Endothelial cell (in vitro differentiated cells): ENCODE measurements at regions not wholly inside any gene's neighbourhood (a gene's known extent, or its start where the extent isn't known, plus 50 kb on each side); places are given as distances from the start of the nearest gene placed in this dataset.
A peak's percentile ranks its signal among the peaks of the same experiment; 100 is the strongest.

Source experiments
- DNase-seq: peaks from one replicate; pipeline ENCODE4 v3.0.0; 2021; ENCODE audit warnings: low spot score
- H3K27ac Mint-ChIP-seq: one replicate; pipeline ENCODE4 v1.8.0; 2021; ENCODE audit warnings: mixed read lengths, inconsistent platforms; ENCODE audit not compliant: unreplicated experiment
- H3K27me3 Mint-ChIP-seq: one replicate; pipeline ENCODE4 v1.8.0; 2021; ENCODE audit warnings: mild to moderate bottlenecking, moderate library complexity, mixed read lengths, inconsistent platforms; ENCODE audit not compliant: unreplicated experiment
- H3K36me3 Mint-ChIP-seq: one replicate; pipeline ENCODE4 v1.8.0; 2021; ENCODE audit warnings: mild to moderate bottlenecking, low read depth, mixed read lengths, inconsistent platforms; ENCODE audit not compliant: unreplicated experiment
- H3K4me1 Mint-ChIP-seq: one replicate; pipeline ENCODE4 v1.8.0; 2021; ENCODE audit warnings: mild to moderate bottlenecking, mixed read lengths, inconsistent platforms; ENCODE audit not compliant: unreplicated experiment
- H3K4me3 Mint-ChIP-seq: one replicate; pipeline ENCODE4 v1.8.0; 2021; ENCODE audit warnings: mild to moderate bottlenecking, mixed read lengths, inconsistent platforms; ENCODE audit not compliant: unreplicated experiment
- H3K9me3 Mint-ChIP-seq: one replicate; pipeline ENCODE4 v1.8.0; 2021; ENCODE audit warnings: mixed read lengths, inconsistent platforms; ENCODE audit not compliant: unreplicated experiment
- CTCF ChIP-seq: fragments of 200-600 bp; sonication (generic); IDR thresholded peaks from one replicate; pipeline ENCODE4 v1.5.0; 2021; ENCODE audit warnings: antibody characterized with exemption; ENCODE audit not compliant: unreplicated experiment

GRCh38 chr4:83771113-83771705, 235.3 kb downstream of the GPAT3 start:
- H3K4me3 Mint-ChIP-seq, result no peak overlapping the region
- no peaks in the 10 kb centered on the region for H3K36me3 Mint-ChIP-seq
- no peaks in the 10 kb centered on the region for H3K9me3 Mint-ChIP-seq
- no peak overlapping the region for H3K27ac Mint-ChIP-seq
- peak; percentile 62 for DNase-seq
- H3K27me3 Mint-ChIP-seq, result peaks cover 2% of the 10 kb centered on the region
- TF ChIP-seq CTCF, result peak; percentile 40
- H3K4me1 Mint-ChIP-seq, result peaks cover 15% of the 10 kb centered on the region

- DNase-seq, result no peak
- Mint-ChIP-seq H3K27me3 (peaks cover 2% of the 10 kb centered on the region), H3K27ac (no peak overlapping the region), H3K4me1 (peaks cover 8% of the 10 kb centered on the region), H3K9me3 (no peaks in the 10 kb centered on the region), H3K4me3 (no peak overlapping the region), H3K36me3 (no peaks in the 10 kb centered on the region)
- TF ChIP-seq CTCF, result no peak
Observed at GRCh38 chr4:83768146-83768545, 232.2 kb downstream of the GPAT3 start.

- H3K4me3 Mint-ChIP-seq, result no peak overlapping the region
- H3K36me3 Mint-ChIP-seq, result no peaks in the 10 kb centered on the region
- TF ChIP-seq CTCF, result no peak
- peaks cover 8% of the 10 kb centered on the region for H3K4me1 Mint-ChIP-seq
- no peak overlapping the region for H3K27ac Mint-ChIP-seq
- no peaks in the 10 kb centered on the region for H3K9me3 Mint-ChIP-seq
- peaks cover 2% of the 10 kb centered on the region for H3K27me3 Mint-ChIP-seq
- no peak for DNase-seq
Observed at GRCh38 chr4:83767067-83767466, 231.2 kb downstream of the GPAT3 start.

GRCh38 chr4:83759611-83760010, 223.7 kb downstream of the GPAT3 start:
- Mint-ChIP-seq H3K4me1 (no peaks in the 10 kb centered on the region), H3K27me3 (no peaks in the 10 kb centered on the region), H3K9me3 (no peaks in the 10 kb centered on the region), H3K36me3 (no peaks in the 10 kb centered on the region), H3K4me3 (no peak overlapping the region), H3K27ac (no peak overlapping the region)
- TF ChIP-seq CTCF, result no peak
- DNase-seq, result no peak

DNA sequence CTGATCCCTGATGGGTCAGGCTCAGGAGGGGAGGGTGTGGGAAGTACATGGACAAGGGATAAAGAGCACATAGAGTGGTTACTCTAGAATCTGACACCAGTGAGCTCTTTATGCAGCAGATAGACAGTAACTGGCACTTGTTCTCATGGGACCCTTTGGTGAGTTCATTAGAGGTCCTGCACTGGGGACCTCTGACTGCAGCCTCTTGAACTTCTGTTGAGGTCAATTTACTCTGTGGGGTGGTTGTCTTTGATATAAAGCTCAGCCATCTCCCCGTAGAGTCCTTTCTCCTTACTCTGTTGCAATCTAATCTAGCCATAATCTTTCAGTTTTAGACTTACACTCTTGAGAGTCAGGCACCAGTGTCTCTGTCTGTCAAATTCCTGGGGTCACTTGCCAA, 222.4 kb downstream of the GPAT3 start:
- Mint-ChIP-seq H3K27ac (no peak overlapping the region), H3K9me3 (no peaks in the 10 kb centered on the region), H3K4me3 (no peak overlapping the region), H3K36me3 (no peaks in the 10 kb centered on the region), H3K4me1 (no peaks in the 10 kb centered on the region), H3K27me3 (no peaks in the 10 kb centered on the region)
- no peak for TF ChIP-seq CTCF
- no peak for DNase-seq
